OCI-LY3 (cell line): ENCODE measurements at regions not wholly inside any gene's neighbourhood (a gene's known extent, or its start where the extent isn't known, plus 50 kb on each side); places are given as distances from the start of the nearest gene placed in this dataset.

Source experiments
- EZH2phosphoT487 ChIP-seq: fragments of 200-600 bp; shearing (Covaris generic); IDR thresholded peaks from 2 replicates; pipeline ENCODE4 v1.6.1; 2018; ENCODE audit warnings: antibody characterized with exemption, mixed run types, low read depth
- TF ChIP-seq, protein P1 (sequence below): fragments of 200-600, 300-600 bp; sonication (generic); IDR thresholded peaks from 2 replicates; pipeline ENCODE4 v1.5.1; 2014; ENCODE audit warnings: antibody characterized with exemption, low read length, low read depth

DNA sequence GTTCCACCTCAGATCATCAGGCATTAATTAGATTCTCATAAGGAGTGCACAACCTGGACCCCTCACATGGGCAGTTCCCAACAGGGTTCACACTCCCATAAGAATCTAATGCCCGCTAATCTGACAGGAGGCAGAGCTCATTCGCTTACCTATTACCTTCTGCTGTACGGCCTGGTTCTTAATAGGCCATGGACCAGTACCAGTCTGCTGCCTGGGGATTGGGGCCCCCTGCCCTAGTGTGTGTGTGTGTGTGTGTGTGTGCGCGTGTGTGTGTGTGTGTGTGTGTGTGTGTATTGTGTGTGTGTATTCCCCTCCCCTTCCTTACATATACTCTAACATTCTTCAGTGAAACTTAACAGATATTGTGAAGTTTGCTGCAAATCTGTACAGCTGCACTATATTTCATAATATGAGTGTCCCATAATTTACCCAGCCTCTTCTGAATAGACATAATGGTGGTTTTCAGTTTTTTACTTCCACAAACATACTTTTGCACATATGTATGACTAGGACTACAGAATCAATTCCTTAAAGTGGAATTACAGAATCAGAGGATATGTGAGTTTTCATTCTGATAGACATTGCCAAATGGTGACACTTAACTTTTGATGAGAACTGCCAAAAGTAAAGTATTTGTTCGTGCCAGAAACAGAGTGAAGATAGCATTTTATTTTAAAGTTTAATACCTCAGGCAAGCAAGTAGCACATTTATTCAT is 205.2 kb upstream of the EEA1 start:
- TF ChIP-seq, protein P1, sequence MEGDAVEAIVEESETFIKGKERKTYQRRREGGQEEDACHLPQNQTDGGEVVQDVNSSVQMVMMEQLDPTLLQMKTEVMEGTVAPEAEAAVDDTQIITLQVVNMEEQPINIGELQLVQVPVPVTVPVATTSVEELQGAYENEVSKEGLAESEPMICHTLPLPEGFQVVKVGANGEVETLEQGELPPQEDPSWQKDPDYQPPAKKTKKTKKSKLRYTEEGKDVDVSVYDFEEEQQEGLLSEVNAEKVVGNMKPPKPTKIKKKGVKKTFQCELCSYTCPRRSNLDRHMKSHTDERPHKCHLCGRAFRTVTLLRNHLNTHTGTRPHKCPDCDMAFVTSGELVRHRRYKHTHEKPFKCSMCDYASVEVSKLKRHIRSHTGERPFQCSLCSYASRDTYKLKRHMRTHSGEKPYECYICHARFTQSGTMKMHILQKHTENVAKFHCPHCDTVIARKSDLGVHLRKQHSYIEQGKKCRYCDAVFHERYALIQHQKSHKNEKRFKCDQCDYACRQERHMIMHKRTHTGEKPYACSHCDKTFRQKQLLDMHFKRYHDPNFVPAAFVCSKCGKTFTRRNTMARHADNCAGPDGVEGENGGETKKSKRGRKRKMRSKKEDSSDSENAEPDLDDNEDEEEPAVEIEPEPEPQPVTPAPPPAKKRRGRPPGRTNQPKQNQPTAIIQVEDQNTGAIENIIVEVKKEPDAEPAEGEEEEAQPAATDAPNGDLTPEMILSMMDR: no peak
- no peak for TF ChIP-seq EZH2phosphoT487
